ENCODE measurements at regions not wholly inside any gene's neighbourhood (a gene's known extent, or its start where the extent isn't known, plus 50 kb on each side); places are given as distances from the start of the nearest gene placed in this dataset.

DNA sequence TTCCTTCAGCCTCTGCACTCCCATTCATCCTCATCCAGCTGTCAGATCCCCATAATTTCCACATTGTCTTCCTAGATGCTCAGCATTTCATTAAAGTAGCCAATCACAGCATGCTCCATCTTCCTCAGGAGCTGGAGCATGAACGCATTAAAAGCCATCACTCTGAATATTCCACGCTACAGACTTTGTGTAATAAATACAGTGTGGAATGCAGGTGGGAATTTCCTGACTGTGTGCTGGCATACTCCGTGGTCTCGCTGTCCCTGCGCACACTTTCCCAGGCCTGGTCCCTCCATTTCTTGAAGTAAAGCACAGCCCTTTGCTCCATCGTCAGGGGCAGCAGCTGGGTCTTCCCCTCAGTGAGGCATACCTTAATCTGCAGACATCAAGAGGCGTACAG is 123.7 kb upstream of the NCK2 start:
- DNase-seq (ENCODE audit: low spot score): no peak

DNA sequence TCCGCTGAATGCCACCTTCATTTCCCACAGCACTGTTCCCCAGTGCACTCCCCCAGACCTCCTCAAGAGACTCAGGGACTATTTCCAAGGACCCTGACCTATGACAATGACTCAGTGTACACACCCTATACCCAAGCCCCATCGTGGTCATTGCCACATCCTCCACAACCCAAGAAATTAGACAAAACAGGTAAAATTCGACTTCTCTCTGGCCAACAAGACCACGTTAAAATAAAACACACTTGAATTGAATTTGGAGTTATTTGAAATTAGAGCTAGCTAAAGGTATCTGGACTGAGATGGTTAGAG is 126.4 kb upstream of the NCK2 start:
- no peak for DNase-seq (ENCODE audit: low spot score)

DNA sequence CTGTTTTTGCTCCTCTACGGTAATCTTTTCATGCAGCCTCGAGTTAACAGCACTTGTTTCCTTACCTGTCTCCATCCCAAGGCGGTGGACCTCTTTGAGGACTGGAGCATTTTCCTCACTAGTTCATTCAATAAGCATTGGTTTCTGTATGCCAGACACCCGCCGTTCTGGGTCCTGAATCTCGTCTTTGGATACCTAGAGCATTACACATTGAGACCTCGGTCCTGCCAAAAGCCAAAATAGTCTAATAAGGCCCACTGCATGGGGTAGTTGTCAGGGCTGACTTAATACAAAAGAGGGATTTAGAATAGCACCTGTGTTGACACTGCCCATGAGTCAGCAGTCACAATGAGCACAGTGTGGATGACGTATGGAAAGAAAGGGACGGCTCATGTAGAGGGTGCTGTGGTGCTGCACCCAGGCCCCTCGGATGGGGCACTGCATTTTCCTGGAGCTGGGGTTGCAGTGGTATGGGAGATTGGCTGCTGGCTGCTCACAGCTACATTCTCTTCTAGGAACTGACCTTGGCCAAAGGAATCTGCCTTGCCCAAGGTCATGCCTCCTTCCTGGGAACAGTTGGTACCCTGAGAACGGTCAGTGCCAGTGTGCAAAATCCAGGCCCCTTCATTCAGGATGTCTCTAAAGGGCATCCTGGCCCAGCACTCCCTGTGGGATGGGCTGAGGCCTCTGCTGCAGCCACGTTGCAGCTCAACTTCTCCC is 126.9 kb upstream of the NCK2 start:
- no peak for DNase-seq (ENCODE audit: low spot score)

DNA sequence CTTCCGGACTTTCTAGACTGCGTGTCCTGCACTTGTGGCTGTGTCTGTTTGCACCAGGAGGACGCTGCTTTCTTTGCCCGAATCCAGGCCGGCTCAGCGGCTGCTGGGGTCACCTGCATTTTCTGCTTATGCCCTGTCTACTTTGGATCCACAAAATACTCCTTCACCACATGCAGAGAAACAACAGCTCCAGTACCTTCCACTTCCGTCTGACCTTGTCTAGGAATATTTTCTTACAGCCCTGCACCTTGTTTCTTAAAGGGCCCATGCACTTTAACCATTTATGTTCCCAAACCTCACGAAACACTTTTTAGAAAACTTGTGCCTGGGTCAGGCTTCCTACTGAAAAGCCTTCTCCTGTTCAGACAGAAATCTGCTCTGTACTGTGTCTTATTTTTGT is 129.4 kb upstream of the NCK2 start:
- no peak for DNase-seq (ENCODE audit: low spot score)

DNA sequence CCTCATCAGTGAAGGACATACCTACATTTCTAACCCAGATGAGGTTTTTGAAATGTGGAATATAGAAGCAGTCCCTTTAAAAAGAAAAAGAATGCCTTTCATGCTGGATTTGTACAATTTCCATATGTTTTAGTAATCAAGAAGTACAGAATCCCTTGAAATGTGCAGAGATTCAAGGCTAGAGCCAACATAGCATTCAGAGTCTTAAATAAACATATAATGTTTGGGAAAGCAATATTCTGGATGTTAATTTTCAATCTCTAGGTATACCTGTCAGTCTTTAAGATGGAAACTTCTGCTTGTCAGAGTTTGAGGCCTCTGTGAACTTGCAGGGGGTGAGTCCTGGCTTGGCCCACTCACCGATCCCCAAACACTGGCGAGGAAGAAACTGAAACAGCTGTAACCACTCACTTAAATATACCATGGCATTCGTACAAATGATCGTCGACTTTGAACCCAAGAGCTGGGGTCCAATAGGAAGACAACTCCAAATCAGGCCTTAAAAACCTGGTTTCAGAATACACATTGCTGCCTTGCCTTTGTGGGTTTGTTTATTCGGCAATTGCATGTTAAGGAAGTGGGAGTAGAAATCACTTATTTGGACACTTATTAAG is 132.8 kb upstream of the NCK2 start:
- DNase-seq (ENCODE audit: low spot score): no peak

DNA sequence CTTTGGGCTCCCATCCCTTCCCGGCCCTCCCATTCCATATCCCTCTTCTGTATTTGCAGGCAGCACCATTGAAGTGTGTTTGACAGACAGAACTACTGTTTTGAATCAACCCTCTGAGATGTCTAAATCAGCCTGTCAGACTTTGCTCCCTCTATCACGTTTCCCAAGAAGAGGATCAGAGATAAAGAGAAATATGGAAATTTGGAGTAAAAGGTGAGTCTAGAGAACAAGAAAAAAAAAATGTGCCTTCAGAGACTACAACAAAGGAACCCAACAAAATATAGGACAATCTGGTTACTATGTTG is 133.4 kb upstream of the NCK2 start:
- DNase-seq (ENCODE audit: low spot score): no peak

DNA sequence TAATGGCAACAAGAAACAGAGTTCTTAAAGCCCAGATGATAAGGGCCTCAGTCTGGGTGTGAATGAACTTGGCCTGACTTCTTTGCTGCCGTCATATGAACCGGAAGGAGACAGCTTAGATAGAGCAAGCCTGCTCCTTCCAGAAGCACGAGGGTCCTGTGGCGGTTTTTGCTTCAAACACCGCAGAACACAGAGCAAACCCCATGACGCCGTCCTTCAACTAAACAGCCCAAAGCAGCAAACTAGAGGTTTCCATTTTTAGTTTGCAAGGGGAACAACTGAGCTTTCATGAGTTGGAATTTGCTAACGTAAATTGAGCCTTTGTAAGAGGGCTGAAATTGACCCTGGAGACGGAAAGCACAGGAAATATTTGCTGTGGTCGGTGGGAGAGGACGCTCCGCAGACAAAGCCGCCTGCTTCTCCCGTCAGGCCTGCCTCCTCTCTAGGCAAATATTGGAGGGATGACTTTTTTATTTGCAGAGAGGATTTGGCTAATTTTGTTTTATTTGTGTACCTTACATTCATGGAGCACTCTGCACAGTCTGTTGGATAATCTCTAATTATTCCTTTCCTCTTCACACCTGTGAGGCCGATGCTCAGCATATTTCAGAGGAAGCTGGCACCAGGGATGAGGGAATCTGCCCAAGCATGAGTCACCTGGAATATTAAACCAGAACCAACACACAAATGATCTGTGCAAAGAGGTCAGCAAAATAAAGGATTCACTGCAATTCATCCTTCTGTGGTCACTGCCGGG is 134.0 kb upstream of the NCK2 start:
- DNase-seq (ENCODE audit: low spot score): no peak

DNA sequence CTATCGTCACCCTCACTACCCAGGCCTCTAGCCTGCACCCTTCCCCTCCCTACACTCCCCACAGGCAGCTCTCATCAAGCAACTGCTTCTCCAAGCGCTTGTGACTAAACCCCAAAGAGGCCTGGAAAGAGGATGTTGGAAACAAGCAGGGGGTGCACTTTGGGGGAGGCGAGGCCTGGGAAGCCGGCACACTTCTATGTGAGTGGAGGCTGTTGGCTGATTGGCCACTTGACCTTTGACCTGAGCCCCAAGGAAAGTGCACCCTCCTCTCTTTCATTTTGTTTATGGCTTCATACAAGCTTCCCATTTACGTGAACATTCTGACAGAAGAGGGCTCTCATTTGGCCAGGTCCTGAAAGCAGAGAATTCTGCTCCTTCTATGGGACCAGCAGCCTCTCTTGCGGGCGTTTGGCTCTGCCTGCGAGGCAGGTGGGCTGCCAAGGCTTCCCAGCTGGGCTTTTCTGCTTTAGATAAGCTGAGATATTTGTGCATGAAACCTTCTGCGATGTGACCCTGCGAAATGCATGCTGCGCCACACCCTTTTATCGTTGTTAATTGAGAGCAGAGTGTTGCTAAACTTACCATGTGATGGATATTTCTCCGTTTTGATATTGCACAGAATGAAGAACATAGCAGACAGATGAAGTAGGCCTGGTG is 134.8 kb upstream of the NCK2 start:
- no peak for DNase-seq (ENCODE audit: low spot score)

DNA sequence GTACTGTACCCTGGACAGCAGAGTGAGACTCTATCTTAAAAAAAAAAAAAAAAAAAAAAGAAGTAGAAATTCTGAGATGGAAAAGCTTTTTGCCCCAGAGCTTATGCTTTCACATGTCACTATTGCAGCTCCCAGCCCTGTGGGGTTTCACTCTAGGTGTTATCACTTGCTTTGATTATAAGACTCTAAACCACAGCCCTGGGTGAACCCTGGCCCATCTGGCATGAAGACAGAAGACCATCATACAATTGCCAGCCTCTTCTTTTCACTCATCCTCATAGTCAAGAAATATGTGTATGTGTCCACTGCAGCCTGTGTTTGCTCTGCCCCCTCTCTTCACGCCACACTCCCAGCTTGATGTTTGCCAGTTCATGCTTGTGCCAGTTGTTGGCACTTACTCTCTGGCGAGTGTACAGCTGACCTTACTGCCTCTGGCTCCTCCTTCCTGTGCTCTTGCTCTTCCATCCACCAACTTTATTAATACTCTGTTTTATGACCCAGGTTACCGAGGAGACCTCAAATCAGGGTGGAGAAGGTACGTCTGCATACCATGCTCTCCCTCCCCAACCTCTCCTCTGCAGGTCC is 136.7 kb upstream of the NCK2 start:
- no peak for DNase-seq (ENCODE audit: low spot score)

DNA sequence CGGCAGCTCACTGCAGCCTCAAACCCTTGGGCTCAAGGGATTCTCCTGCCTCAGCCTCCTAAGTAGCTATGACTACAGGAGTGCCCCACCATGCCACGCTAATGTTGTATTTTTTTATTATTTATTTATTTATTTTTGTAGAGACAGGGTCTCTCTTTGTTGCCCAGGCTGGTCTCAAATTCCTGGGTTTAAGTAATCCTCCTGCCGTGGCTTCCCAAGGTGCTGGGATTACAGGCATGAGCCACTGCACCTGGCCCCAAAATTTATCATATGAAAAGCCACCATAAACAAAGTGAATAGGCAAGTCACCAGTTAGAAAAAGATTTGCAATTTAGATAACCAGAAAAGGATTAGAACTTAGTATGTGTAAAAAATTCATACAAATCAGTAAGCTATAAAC is 138.6 kb upstream of the NCK2 start:
- no peak for DNase-seq (ENCODE audit: low spot score)

DNA sequence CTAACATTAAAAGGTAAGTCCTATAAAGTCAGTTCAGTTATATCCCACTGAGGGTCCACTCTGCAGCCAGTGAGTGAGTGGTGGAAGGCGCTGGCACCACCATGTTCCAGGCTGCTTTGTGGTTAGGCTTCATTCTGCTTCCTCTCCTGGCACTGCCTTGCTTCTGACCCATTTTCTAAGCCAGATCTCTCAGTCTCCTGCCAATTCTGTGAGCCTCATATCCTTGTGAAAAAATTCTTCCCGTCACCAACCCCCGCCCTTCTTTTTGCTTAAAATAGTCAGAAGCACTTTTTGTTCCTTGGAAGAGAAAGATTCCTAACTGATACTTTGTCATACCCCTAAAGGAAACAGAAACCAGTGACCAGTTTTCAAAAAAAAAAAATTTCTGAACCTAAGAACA is 139.8 kb upstream of the NCK2 start:
- DNase-seq (ENCODE audit: low spot score): no peak

DNA sequence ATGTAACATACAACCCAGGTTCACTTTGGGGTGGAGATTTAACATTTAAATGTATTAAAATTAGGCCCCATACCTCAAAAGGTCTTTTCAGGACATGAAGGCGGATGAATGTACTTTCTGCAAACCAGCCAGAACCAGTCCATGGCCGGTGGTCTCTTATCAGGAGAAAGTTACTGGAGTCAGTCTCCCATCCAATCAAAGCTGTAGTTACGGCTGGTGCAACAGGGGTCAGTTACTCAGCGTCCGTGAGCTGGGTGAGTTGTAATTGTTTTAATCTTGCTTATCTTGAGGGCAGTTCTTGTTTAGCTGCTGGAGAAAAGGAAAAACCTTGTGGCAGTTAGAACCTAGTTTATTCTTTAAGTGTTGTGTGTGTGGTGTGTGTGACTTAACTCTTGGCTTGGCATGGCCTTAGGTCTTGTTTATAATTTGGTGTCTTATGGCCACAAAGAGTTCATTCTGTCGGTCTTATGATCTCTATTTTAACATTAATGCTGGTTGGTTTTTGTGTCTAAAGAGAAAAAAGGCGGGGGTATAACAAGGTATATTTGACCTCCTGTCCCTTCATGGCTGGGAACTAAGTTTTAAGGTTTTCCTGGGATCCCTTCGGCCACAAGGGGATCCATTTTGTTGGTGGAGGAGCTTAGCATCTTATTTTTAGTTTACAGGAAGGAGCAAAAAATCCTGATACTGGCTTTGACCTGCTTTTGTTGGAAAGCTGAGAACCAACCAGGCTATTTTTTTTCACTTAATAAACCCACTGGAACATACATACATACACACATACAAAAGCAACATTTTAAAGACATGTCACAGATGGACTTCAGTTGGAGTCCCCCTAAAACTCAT is 143.5 kb upstream of the NCK2 start:
- no peak for DNase-seq (ENCODE audit: low spot score)

DNA sequence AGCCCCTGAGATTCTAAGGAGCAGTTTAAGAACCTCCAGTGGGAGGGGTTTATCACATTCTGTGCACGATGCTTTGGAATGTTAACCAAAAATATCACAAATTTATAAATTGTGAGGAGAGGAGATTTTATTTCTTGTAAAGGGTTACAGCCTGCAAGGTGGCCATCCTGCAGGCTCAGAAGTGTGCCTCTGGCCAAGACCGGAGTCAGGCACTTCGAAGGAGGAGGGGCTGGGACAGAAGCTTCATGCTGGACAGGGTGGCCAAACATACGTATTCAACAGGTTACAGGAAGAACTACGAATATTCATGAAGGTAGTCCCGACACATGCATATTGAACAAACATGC is 144.1 kb upstream of the NCK2 start:
- no peak for DNase-seq (ENCODE audit: low spot score)

DNA sequence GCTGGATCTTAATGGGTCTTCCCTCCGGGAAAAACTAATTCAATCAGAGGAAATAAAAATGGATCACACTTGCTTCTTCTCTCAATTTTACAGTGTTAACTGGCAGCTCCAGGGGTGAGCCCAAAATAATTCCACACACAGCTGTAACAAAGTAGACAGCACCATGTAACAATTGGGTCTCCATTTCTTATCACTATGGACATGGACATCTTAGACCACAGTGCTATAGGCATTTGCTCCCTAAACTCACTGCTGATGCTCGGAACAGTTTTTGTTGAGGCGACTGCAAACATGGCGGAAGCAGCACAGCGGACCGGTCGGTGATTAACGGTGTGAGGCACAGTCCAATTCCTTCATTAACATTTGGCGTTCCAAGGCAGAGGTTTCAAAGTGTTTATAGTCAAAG is 144.7 kb upstream of the NCK2 start:
- DNase-seq (ENCODE audit: low spot score): no peak

DNA sequence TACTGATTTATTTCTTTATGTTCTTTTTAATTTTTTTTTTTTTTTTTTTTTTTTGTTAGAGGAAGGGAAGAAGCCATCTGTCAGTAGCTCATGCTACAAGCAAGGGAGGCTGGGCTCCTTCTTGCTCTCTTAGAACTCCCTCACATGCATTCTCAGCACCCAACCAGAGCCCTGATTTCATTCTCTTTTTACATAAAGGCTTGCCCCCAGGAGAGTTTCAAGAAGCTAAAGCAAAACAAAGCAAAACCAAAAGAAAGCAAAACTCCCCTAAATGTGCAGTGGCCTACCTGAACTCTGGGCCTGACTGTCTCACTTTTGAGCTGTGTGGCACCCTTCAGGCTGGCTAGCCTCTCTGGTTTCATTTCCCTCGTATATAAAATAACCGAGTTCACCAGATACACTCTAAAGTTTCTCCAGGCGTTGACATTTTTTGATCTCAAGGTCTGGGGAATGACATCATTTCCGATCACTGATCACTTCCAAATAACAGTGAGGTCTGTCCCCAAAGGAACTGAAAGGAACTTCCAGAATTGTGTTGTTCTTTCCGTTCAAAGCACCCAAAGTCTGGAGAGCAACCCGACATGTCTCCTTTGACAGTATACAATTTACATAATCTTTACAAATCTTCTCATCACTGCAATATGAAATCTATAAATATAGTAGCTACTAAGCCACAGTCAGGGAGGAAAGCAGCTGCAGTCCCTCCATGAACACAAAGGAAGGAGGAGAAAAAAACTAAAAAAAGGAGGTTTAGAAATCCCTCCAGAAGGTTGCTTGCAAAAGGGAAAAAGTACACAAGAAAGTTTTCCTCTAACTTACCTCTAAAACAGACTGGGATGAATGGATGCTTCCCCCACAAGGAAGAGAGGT is 145.6 kb upstream of the NCK2 start:
- no peak for DNase-seq (ENCODE audit: low spot score)

DNA sequence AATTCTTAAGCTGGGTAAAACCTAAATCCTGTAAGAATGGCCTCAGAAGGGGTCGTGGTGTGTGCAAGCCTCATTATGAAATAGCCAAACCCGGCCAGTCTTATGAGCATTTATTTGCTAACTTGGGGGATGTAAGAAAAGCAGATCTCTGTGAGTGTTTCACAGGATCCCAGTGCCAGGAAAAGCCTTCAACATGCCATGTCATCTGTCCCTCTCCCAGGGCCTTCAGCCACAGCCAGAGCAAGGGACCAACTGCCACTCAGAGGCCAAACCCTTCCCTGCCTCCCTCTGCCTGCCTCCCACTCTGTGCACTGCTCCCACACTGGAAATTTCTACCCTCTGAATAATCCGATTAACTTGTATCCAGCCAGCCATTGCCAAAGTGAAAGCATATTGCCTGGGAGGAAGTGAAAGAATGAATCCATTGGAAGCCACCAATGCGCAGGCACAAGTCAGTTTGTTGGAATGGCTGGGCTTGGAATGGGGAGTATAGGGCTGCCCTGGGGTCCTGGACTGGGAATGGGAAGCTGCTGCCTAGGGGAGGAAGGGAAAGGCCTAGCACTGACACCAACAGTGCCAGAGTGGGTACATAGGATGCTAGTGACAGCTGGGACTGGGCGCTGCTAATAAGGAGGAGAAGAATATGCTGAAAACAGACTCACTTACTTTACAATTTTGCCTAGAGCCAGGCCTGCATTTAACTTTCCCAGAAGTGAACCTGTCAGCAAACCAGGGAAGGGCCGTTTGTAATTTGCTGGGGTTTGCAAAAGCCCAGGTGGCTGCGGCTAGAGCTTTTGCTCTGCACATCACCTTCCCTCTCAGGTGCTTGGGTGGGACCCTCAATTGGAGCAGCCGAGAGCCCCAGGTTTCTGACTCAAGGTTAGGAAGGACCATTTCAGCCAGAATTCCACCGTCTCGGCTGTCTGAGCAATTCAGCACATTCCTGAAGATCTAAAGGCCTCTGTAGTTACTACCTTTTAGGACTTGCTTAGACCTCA is 146.6 kb upstream of the NCK2 start:
- no peak for DNase-seq (ENCODE audit: low spot score)

DNA sequence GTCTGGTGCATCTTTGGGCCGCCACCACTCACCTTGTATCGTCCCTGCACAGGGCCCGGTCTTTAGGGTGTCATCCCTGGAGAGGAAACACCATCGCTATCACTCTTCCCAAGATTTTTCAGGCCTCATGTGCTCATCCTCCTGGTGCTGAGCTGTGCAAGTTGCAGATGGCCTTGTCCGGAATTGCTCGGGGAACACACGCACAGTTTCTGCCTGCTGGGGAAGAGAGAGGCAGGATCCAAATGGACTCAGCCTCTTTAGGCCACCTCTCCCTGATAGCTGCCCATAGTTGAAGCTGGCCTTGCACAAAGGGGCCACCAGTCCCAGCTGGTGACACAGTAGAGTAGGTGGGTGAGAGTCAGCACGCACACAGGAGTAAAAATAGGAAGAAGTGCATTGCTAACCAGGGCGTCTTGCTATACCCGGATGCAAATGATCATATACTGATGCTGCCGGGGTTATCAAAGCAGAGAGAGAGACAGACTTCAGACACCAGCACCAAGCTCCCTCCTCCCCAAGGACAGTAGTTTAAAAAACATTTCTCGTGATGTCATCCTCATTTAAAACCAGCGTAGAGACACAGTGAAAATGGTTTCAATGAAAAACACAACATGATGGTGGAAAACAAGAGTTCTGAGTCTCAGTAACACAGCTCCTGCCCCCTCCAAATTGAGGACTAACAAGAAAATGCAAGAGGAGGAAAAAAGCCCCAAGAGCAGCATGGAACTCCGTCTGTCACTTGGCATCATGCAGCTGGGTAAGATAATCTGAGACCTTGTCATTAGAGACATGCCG is 147.5 kb upstream of the NCK2 start:
- DNase-seq (ENCODE audit: low spot score): no peak

DNA sequence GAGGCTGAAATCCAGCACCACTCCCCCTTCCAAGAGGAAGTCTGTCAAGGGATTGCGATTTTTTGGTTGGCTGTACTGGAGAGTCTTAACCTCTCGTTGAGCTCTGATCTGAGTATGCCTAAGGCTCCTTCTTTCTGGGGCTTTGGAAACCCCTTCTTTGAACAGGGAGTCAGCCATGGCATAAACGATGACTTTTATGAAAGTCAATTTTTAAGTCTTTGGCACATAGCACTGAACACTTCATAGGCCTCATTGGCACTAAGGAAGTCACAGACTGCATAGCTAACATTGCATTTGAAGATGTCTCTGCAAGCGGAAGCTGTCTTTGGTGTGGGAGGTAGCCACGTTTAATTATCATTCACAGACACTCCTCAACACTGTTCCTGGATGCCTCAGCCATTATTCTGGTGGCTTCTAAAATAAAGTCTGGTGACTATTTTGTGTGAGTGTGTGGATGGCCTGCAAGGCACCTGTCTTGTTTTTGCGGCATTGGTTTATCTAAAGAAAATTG is 148.2 kb upstream of the NCK2 start:
- DNase-seq (ENCODE audit: low spot score): no peak

DNA sequence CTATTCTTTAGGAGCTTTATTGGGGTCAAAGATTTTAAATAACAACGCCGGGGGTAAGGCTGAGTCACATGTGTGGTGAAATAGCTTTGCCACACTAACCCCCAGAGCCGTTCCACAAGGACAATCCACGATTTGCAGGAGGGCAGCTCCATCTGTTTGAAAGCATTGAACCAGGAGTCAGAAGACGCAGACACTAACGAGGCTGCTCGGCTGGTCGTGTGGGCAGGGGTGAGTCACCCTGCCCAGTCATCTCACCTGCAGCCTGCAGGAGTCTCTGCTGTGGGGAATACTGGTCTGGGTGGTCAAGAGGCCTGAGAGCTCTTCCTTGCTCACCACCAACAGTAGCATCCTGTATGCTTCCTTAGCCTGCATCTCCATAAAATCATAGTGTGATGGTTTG is 149.2 kb upstream of the NCK2 start:
- DNase-seq (ENCODE audit: low spot score): no peak
